ENCODE measurements at regions not wholly inside any gene's neighbourhood (a gene's known extent, or its start where the extent isn't known, plus 50 kb on each side); places are given as distances from the start of the nearest gene placed in this dataset.

DNA sequence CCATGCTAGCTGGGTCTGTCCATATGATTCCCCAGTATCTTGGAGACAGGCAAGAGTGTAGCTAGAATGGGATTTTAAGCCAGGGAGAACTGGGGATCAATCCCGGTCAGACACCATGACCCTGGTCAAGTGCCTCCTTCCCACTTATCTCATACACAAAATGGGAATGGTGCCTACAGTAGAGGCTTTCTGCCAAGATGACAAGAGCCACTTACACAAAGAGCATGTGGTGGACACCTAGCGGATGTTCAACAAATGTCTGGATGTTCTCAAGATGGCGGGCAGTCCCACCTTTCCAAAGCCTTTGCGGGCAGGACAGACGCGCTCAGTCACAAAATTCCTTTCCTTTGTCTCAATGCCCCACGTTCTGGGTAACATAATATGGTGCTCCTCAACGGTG is 57.3 kb downstream of the MAF start:
- DNase-seq, result no peak

DNA sequence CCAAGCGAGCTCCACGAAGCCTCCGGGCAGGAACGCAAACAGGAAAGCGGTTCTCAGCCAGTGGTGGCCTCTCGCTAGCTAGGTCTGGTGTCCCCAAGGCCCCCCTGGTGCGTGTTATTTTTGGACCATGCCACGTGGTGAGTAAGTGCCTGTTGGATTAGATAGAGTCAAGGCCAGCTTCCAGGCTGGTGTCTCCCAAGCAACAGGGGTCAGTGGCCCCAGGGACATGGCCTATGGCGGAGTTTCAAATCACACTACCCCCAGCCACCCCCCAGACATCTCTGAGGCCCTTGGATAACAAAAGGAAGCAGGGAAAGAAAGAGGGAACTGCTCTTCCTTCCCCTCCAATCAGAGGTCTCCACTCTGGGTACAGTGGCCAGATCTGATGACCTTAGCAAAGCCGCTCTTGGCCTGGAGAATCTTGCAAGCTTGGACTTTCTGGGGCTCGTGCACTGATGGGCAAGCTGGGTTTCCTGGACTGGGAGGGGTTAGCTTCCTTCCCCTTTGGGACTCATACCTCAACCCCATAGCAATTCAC is 58.2 kb downstream of the MAF start:
- DNase-seq, result no peak

DNA sequence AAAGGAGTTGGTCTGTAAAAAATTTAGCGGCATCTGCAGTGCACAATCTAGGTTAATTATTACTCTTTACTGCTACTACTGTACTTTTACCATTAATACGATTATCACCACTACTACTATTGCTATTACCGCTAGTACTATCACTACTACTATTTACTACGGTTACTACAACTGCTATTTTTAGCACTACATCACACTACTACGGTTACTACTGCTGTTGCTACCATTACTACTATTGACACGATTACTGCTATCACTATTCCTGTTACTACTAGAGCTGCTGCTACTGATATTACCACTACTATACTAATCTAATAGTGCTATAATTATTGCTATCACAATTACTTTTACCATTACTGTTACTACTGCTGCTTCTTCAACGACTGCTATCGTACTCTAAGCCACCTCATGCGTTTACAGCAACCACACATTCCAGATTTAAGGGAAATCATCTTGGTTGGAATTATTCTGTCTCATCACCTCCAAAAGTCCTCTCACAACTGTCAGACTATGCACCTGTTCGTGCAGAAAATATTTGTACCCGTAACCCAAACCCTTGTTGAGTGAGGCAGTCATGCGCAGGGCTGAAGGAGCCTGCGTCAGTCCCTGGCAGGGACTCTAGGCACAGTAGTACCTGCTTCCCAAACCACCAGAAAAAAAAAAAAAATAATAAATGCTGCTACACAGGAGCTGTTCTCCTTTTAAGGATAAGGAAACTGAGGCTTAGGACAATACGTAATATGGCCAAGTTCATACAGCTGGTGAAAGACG is 59.5 kb downstream of the MAF start:
- no peak for DNase-seq

DNA sequence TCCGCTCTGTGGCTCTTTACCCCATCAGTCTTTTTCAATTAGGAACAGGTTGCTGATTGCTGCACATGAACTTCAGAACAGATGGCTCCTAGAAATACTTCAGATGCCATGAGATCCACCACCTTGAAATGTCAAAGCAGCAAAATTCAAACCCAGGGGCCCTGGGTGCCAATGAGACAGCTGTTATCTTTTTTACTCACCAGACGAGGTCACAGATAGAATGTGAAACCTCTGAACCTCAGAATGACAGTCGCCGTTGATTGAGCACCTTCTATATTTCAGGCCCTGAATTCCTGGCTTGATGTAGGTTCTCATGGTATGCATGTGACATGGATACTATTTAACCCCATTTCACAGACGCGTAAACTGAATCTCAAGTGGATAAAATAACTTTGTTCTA is 63.0 kb downstream of the MAF start:
- no peak for DNase-seq

DNA sequence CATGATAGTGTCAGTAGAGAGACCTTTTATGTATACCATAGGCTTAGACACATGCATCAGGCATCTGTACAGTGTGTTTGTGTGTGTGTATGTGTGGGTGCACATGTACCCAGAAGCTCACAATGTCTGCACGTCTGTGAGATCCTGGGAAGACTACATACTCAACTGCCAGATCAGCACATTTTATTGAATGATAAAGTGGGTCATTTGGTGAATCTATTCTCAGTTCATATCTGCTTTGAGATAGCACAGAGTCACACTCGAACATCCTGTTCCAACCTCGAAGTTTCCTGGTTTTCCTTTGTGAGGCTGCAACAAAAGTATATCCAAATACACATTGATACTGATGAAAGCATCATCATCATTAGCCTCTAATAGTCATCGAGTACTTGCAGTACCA is 63.6 kb downstream of the MAF start:
- no peak for DNase-seq

DNA sequence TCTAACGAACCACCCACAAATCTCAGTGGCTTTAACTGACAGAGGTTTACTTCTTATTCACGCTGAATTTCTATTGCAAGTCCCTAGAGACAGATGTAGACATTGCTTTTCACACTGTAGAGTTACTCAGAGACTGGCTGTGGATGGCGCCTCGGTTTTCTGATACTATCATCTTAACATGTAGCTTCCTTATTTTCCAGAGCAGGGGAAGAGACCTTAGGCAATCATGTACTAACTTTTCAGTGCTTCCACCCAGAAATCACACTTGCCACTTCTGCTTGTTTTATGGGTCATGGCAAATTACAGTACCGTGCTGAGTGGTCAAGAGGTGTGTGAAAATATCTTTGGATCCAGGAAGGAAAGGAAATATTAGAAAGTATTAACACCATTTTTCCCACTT is 65.4 kb downstream of the MAF start:
- DNase-seq, result no peak

DNA sequence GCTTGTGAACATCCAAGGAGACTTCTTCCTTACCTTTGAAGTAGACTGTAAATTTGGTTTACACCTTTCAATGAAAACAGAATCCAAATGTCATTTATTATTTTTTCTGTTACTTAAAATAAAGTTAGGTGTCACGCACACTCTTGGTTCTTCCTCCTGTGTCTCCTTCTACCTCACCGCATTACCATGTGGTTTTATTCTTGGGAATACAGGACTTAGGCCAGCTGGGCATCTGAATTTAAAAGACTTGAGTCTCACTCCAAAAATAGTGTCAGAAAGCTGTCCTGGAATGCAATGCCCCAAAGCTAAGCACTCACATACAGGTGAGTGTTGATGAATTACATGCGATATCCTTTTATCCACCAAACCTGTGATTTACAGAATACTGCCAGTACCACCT is 66.4 kb downstream of the MAF start:
- no peak for DNase-seq

DNA sequence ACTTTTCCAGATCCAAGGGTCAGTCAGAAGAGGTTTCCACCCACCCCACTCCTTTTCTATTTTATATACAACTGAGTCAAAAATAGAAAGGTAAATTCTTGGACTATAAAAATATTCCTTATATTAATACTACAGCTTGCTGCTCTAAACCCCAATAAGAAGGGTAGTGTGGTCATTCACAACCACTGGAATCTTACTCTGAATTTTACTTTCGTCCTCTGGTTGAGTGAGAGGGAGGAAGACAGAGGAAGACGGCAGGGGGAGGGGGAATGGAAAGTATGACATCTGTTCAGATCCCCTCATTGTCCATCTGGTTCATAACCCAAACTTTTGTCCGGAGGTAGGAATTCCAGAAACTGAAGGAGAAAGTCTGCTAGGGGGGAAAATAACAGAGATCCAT is 67.2 kb downstream of the MAF start:
- no peak for DNase-seq

DNA sequence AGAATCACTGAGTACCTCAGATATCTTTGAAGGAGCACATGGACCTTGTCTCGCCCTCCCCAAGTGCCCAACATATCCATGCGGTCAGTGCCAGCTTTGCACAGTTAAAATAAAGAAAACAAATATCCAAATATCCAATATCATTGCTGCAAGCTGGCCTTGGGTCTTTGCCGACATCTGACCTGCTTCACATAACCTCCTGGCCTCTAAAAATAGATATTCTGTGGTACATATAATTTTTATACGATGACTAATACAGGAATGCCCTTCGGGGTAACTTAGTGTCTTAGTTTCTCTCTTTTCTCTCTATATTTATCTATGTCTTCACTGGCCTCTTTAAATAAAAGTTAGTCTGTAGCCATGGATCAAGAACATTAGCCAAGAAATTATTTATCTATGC is 67.8 kb downstream of the MAF start:
- no peak for DNase-seq

DNA sequence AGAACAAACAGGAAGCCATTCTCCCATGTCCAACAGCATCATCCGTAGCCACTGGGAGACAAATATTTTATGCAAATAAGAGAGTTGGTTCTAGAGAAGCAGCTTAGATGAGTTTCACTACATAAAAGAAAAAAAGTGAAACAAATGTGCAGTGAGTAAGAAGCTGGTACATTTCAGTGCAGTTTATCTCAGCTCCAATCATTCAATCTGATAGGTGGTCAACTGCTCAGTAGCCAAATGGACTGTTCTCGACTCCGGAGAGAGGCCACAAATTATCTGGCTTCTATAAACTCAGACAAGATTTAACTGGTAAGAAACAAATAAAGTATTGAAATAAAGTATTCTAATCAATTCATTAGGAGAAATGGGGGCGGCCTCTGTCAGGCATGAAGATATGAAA is 68.3 kb downstream of the MAF start:
- no peak for DNase-seq

DNA sequence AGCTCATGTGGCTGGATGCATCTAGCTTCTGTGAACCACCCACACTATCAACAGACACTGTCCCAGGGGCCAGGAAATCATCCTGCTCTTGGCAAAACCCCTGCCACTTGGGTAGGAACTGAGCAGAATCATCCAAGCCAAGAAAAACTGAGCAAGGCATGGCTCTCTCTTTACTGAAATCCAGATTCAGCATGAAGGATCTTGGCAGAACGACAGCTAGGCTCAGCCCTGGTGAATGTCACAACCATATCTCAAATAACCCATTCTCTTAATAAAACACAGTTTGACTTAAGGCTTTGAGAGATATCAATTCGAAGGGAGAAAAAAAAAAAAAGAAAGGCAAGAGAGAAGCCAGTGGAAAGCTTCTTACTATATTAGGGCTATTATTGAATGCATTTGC is 72.2 kb downstream of the MAF start:
- DNase-seq, result no peak

DNA sequence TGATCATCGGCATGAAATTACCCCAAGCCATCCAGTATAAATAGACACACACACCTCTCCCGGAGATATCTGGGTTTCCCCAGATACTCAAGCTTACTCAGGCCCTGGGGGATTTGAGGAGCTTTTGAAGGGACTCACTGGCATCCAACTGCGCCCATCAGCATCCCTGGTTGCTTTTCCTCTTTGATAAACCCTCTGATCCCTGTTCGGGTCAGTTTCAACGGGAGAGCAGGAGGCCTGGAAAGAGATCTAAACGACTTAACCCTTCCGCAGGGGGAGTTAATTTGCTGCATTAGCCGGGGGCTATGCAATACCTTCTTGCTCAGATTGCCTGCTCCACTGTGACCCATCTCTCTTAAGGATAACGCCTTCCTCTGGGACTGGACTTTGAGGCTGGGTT is 76.6 kb downstream of the MAF start:
- DNase-seq, result no peak

DNA sequence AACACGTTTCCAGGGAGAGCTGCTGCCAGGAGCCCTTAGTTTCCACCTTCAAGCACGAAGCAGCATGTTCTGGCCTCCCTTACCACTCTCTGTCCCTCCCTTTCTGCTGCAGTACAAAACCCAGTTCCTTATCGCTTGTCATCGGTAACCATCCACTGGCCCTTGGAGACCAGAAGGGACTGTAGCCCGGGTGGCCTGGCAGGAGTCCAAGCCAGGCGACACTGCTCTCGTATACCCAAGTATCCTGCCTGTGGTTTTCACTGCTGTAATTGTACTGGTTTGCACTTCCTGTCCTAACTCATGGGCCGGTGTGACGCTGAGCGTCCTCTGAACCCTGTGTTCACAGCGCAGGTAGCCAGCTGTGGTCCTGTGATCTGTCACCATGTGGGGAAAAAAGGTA is 81.1 kb downstream of the MAF start:
- DNase-seq, result no peak

DNA sequence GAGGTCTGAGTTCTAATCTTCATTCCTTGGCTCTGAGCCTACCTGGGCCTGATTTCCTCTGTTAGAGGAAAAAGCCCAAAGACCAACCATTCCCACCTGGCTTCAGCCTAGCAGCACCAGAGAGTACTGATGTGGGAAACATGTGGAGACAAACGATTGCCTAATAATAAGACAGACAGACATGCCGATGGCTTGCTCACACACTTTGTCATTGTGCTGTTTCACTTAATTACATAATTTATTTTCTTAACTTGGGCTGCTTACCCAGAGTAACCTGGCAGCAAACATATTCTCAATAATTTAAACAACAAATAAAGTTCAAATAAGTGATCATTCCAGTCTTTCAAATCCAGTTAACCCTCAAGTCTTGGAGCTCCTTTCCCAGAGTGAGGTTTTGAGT is 83.4 kb downstream of the MAF start:
- no peak for DNase-seq

DNA sequence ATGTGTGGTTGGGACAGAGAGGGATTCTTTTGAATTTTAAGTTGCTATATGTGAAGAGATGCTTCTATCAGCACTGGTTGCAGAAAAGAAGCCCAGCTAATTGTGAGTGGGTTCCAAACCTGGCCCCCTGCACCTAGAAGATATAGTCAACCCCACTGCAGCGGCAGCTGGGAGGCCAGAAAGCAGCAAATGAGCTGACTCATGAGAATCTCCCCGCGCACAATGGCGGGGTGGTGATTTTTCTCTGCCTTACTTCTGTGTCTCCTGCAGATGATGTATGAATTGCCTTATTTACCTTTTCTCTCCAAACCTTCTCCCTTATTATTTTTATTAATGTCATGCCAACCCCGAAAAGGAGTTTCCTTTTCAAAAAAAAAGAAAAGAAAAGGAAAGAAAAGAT is 89.7 kb downstream of the MAF start:
- DNase-seq, result no peak

DNA sequence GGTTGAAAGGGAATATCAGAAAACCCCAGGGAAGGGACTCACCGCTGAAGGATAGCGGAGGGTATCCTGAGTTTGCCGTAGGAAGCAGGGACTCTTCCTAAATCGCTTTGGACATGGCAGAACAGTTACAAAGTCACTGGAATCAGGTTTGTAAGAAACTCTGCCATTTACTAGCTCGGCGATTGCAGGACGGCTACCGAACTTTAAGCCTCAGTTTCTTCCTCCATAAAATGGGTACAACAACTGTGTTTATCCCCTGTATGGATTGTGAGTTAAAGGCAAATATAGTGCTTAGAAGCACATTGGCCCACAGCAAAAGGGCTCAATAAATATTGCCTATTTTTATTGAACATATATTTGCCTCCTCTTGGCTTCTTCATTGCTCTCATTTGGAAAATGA is 90.6 kb downstream of the MAF start:
- no peak for DNase-seq

DNA sequence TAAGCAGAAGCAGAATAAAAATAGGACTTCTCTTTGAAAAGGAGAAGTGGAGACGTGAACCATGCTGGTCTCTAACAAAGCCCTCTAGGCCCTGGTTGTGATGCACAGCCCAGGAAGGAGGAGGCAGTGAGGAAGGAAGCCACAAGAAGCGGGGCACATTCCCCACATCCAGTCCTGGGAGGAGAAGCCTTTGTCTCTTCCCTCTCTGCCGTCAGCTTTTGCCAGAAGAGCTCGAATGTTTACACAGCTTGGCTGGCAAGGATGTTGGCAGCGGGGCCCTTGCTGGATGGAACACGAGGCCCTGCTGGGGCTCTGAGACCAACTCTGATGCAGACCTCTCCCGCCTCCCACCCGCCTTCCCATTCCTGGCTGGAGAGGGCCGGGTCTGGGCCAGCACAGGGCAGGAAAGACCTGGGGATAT is 91.3 kb downstream of the MAF start:
- no peak for DNase-seq

DNA sequence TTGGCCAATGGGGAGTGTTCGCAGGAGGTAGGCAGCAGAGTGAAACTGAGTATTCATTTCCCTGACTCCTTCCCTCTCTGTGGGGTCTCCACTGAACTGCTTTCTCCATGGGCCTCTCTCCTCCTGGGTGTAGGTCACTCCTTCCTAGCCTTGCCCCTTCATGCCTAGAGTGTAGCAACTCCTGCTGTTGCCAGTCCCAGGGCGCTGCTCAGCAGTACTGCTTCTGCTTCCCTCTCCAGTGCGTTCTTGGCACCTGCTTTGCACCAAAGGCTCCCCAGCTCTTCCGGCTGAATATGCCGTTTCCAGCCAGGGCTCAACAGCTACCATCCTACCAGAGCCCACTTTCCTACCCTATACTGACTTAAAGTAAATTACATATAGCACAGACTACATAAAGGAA is 92.2 kb downstream of the MAF start:
- DNase-seq, result no peak

DNA sequence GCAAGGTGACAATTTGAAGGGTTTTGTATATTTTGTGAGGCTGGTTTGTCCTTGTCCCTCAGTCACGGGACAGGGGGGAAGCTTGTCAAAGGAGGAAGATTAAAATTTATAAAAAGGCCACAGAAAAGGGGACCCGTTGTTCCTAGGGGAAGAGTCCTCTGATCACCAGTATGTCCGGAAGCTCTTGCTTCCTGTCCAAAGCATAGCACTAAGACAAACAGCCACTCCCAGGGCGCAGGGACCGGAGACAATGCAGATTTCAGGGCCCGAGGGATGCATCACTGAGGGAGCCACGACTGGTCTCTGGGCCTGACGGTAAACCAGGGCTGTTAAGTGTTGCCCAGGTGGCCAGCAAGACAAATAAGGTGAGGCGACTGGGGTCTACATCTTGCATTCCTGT is 95.2 kb downstream of the MAF start:
- no peak for DNase-seq

DNA sequence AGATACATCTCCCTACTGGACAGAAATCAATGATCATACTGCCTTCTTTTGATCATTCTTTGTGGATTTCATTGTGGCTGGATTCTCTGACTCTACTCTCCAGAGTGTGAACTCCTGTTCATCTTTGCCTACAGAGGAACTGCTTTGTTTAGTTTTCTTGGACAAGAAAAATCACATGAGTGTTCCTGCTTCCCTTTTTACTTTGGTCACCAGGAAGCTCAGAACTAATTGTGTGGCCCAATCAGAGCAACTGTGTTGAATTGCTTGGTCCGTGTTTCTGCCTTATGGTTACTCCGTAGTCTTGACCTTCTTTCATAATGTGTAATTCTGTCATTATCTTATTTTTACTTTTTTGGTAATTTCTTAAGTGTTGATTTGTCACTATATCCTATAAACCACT is 97.0 kb downstream of the MAF start:
- no peak for DNase-seq

DNA sequence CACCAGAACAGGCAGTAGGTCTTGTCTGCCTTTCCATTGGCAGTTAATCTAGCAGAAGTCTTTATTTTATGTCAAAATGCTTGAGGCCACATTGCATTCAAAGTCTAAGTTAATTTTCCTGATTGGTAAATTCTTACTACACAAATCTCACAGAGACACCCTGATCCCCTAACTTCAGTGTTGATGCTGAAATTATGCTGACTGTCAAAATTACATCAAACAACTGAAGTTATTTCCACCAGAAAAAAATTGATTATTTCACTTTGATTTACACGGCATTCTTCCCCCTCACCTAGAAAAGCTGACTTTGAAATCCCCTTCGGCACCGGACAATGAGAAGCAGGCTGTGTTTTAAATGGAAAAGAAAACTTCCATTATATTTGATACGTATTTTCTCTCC is 99.1 kb downstream of the MAF start:
- DNase-seq, result no peak

DNA sequence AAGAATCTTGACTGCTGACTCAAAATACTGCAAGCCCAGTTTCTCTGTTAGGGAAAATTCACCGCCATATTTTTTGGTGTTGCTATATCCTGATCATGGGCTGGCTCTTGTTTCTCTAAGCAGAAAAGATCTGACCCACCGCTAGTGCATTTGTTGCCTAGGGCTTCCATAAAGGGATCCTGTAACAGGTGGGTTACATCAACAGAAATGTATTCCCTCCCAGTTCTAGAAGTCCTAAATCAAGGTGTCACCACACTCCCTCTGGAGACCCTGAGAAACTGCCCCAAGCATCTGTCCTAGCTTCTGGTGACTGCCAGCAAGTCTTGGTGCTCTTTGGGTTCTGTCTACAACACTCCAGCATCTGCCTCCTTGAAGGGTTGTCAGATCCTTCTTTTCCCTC is 99.7 kb downstream of the MAF start:
- DNase-seq, result no peak

DNA sequence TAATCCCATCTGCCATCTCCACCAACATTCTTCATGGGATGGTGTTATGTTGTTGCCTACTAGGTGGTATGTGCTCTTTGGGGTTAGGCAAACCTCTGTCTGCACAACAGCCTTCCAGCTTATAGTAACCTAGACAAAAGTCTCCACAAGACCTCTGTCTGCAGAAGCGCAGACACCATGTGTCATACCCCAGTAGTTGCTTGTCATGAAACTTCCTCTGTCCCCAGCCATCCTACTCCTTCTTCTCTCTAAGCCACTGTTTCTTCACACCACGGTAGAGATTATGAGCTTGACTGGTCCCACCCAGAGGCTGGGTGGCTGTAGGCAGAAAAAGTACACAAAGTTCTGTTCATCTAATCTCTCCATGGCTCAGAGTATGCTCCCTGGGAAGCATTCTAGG is 100.3 kb downstream of the MAF start:
- no peak for DNase-seq

DNA sequence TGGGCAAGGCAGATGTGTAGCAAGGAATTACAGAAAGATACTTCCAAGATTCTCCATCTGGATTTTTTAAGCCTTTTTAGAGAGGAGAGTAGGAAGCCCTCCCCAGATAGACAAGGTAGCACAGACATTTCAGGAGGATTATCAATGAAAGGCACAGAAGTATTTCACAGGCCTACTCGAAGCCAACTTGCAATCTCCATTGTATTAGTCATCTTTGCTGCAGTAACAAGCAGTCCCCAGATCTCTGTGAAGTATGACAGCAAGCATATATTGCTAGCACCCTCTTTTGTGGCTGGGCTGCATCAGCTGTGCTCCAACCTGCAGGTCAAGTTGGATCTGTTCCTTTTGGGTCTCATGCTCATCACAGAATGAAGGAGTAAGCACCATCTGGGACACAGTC is 101.6 kb downstream of the MAF start:
- DNase-seq, result no peak

All from dermis blood vessel endothelial cell (primary cell).